ENCODE measurements at regions not wholly inside any gene's neighbourhood (a gene's known extent, or its start where the extent isn't known, plus 50 kb on each side); places are given as distances from the start of the nearest gene placed in this dataset.
A peak's percentile ranks its signal among the peaks of the same experiment; 100 is the strongest.

DNA sequence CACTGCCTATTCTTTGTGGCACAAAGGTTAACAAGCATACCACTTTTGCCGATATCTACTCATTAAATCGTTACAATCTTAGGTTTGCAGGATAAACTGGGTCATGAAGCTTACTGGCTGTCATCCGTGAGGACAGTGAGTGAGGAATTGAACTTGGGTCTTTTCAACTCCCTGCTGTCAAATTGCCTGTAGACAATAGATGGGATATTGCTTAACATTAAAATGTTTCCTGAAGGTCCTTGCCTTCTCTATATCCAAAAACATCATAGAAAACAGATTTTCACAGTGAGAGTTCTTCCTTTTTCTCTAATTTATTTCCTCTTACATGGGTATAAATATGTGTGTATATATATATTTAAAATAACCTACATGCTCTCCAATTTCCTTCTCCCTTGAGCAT, 257.8 kb downstream of the LMO4 start:
- no peak for DNase-seq (ENCODE audit: low read depth)
- TF ChIP-seq, protein P1, sequence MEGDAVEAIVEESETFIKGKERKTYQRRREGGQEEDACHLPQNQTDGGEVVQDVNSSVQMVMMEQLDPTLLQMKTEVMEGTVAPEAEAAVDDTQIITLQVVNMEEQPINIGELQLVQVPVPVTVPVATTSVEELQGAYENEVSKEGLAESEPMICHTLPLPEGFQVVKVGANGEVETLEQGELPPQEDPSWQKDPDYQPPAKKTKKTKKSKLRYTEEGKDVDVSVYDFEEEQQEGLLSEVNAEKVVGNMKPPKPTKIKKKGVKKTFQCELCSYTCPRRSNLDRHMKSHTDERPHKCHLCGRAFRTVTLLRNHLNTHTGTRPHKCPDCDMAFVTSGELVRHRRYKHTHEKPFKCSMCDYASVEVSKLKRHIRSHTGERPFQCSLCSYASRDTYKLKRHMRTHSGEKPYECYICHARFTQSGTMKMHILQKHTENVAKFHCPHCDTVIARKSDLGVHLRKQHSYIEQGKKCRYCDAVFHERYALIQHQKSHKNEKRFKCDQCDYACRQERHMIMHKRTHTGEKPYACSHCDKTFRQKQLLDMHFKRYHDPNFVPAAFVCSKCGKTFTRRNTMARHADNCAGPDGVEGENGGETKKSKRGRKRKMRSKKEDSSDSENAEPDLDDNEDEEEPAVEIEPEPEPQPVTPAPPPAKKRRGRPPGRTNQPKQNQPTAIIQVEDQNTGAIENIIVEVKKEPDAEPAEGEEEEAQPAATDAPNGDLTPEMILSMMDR (conservative IDR thresholded peaks at IDR 0.05; ENCODE audit: low read depth, low read length): no peak
- H3K4me3 ChIP-seq (ENCODE audit: low read depth, low read length): no peak overlapping the region

DNA sequence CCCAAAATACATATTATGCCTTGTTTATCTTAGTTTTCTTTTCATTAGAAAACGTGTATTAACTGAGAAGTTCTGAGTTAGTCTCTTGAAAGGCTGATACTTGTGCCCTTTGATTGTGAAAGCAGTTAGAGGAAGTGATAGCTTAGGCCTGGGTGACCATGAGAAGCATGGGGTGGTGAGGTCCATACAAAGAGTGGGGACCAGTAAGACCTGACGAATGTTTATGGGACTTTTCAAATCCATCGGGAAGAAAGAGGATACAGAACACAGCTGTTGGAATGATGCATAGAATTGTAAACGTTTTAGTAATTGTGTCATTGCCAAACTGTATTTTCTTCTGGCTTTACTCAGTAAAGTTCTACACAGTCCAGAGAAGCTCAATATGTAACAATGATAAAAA, 259.8 kb downstream of the LMO4 start:
- TF ChIP-seq, protein P1 (conservative IDR thresholded peaks at IDR 0.05; ENCODE audit: low read depth, low read length): no peak
- no peak overlapping the region for H3K4me3 ChIP-seq (ENCODE audit: low read depth, low read length)

DNA sequence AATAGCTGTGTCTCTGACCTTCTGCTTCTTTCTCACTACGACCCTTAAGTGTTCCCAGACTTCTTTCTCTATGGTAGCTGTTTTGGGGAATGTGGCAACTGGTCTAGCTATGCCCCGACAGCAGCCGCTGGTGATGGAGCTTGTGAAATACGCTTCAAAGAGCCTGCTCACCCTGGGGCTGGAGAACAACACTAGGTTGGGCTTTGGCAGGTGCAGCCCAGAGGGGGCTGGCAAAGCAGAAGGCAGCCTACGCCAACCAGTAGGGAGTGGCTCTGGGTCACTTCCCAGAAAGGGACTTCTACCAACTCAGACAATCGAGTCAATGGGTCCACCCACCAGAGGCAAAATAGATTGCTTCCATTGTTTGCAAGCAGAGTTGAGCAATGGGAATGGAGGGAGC, 262.8 kb downstream of the LMO4 start:
- no peak overlapping the region for H3K4me3 ChIP-seq (ENCODE audit: low read depth, low read length)
- TF ChIP-seq, protein P1 (conservative IDR thresholded peaks at IDR 0.05; ENCODE audit: low read depth, low read length): no peak
- DNase-seq (ENCODE audit: low read depth): no peak

More for the DNA sequence above, 259.8 kb downstream of the LMO4 start:
- DNase-seq (ENCODE audit: low read depth): no peak

DNA sequence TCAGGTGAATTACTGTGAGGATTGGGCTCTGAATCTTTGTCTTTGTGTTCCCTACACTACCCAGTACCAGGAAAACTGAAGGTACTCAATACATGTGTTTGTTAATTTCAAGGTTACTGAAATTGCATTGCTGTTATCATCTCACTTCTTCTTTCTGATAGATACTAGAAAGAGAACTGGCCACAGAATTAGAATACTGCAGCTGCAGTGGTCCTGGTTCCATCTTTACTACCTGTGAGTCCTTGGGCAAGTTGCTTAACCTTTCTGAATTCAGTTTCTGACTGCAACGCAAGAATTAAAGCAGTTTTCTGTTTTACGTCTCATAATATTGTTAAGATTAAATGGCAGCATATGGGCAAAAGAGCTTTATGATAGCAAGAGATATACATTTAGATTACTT, 263.5 kb downstream of the LMO4 start:
- TF ChIP-seq, protein P1 (conservative IDR thresholded peaks at IDR 0.05; ENCODE audit: low read depth, low read length): no peak
- no peak overlapping the region for H3K4me3 ChIP-seq (ENCODE audit: low read depth, low read length)
- DNase-seq (ENCODE audit: low read depth): no peak

DNA sequence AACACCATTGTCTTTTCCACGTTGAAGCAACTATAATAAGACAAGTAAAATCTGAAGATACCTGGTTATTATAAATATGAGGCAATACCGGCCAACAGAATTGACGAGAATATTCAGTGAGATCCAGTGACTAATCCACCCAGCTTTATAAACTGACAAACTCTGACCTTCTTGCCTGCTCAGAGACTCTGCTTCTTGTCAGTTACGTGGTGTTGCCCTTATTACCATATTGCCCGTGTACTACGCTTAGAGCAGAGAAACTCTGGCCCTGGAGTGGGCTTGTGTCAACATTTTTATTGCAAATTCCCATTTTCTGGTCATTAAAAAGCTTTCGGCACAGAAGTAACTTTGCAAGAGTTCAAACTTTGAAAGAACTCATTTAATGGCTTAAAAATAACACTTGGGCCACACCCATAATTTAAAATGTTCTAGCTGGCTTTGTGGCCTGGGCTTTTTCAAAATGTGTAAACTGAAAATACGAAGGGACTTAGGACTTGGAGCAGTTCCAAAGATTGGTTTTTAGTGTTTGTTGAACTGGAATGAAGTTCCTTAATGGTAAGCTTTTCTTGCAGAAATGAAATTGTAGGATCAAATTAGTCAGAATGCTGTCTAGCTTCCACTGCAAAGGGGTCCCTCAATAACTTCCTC, 266.2 kb downstream of the LMO4 start:
- DNase-seq (ENCODE audit: low read depth): no peak
- TF ChIP-seq, protein P1 (conservative IDR thresholded peaks at IDR 0.05; ENCODE audit: low read depth, low read length): no peak
- no peak overlapping the region for H3K4me3 ChIP-seq (ENCODE audit: low read depth, low read length)

DNA sequence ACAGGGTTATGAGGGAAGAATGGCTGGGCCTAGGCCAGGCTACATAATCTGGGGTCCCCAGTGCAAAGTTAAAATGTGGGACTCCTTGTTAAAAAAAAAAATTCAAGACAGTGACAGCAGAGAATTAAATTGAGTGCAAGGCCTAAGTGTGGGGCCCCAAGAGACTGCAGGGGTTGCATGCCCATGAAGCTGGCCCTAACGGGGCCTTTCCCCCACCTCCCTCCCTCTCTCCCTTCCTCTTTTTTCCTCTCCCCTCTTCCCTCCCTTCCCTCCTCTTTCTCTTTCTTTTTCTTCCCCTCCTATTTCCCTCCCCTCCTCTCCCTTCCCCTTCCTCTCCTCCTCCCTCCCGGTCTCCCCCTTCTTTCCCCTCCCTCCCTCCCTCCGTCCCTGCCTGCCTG, 266.7 kb downstream of the LMO4 start:
- no peak for DNase-seq (ENCODE audit: low read depth)
- TF ChIP-seq, protein P1 (conservative IDR thresholded peaks at IDR 0.05; ENCODE audit: low read depth, low read length): no peak
- no peak overlapping the region for H3K4me3 ChIP-seq (ENCODE audit: low read depth, low read length)

DNA sequence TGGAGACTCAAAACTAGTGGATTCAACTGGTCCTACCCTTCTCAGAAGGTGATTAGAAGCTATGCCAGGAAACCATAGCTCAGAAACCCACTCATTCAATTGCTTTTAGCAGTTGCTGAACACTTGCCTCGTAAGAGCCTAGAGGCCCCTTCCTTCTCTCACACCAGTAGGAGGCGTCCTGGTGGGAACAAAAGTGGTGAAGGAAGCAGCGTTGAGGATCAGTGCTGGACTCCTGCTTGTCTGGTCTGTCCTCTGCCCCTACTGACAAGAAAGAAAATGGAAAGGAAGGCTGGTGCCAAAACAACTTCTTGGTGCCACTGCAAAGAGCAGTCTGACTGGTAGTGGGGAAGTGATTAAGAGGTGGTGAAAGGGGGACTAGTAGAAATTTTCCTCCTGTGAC, 269.7 kb downstream of the LMO4 start:
- H3K4me3 ChIP-seq (ENCODE audit: low read depth, low read length): no peak overlapping the region
- DNase-seq (ENCODE audit: low read depth): no peak
- TF ChIP-seq, protein P1 (conservative IDR thresholded peaks at IDR 0.05; ENCODE audit: low read depth, low read length): peak; percentile 26
